ENCODE measurements at regions not wholly inside any gene's neighbourhood (a gene's known extent, or its start where the extent isn't known, plus 50 kb on each side); places are given as distances from the start of the nearest gene placed in this dataset.

DNA sequence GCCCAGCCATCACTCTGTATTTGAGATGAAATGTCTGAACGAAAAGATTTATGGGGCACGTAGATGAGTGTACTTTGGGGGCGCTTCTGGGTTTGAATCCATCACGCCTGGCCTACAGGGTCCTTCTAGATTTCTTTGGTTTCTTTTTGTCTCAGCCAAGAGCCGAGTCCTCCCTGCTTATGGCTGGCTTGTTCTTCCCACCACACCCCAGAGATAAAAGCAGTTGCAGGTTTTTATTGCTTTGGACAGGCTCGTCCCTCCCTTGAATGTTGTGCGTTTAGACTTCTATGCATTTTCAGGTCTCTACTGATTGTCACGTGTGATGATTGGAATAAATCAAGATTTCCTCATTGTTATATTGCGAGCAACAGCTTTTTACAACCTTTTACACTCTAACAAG is 104.8 kb upstream of the CHRNA7 start:
- no peak for DNase-seq

DNA sequence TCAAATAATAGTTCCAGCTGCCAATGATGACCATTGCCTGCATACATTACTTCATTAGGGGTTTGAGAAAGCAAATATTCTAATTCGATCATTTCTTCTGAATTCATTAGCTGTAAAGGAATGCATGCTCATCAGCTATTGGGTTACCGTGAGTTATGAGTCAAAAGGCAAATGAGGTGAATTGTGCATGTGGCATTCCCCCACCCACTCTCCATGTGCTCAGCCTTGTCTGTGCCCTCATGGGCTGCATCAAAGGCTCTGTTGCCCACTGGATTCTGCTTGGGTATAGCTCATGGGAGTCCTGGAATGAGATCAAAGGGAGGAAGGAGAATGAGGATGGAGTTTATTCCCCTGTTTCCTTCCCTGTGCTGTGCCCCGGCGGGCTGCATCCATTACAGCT is 99.3 kb upstream of the CHRNA7 start:
- no peak for DNase-seq

DNA sequence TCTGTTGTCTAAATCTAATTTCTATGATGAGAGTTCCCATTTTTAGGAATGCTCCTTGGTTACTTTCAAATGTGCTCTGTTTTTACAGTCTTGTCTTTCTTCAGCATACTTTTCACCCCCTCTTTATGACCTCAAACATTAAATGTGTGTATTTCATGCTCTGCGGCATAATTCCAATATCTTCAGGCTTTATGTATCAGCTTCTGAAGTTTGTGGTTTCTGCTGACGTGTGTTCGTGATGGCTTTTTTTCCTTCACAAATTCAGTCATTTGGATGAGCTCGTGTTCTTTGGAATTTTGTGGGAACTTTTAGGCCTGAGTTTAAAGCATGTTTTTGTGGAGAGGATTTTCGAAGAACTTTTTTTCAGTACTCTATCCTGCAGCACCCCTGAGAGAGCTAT is 97.7 kb upstream of the CHRNA7 start:
- DNase-seq, result no peak

DNA sequence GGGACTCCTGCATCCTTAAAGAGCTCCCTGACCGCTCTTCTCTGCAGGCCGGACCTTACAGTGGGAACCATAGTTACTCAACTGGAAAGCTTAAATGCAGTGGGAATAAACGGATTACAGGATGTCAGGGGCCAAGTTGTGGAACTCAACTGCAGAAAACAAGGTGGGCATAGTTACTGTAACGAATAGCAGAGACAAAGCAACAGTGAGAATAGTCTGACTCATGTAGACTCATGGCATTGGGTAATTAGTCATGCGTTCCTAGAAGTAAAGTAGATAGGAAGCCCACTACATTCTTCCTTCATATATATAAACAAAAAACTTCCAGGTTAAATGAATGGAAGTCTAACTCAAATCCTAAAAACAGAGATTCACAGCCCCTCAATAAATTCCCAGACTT is 95.5 kb upstream of the CHRNA7 start:
- DNase-seq, result no peak

DNA sequence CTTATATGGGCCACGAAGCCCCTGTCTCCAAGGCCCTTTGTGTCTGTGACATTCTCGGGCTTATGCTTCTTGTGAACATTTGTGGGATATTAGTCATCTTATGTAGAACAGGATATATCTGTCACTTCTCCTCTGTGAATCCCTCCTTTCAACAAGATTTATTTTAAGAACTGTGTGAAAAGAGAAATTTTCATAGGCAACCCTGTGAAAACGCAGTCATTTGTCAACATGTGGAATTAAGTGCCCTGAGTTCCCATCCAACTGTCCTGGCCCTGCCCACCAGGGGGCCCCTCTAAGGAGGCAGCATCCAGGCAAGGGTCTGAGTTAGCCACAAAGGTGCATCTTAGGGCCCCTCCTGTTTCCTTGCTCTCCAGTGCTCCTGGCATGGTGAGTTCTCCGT is 76.8 kb upstream of the CHRNA7 start:
- DNase-seq, result no peak

DNA sequence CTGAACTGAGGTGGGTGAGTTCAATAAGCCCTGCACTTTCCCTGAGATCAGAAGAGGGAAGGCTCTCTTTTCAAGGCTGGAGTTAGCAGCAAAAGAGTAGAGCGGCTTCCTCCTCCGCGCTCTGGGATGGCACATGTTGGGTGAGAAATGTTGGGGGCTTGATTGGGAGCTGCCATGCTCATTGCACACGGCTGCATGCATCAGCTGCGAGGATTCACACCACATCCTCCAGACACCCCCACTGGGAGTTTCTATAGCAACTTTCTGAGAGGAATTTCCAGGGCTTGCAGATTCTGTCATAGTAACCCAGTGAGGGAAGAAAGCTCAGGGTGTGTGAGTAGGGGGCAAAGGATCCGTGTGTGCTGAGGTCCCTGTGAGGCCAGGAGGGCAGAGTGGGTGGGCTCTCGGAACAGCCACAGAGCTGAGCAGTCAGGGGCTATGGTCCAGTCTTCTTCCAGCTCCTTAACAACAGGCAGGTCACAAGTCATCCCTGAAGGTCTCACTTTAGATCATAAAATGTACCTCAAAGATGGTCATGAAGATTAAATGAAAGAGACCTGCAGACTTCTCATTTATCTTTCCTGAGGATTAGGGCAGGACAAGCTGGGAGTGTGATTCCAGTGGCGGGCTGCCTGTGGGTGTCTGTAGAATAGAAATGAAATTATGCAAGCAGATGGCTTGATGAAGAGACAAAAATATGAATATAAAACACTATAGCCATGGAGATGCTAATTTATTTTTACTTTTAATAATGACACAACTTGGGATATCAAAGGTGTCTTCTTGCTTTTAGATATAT is 75.7 kb upstream of the CHRNA7 start:
- DNase-seq, result no peak

DNA sequence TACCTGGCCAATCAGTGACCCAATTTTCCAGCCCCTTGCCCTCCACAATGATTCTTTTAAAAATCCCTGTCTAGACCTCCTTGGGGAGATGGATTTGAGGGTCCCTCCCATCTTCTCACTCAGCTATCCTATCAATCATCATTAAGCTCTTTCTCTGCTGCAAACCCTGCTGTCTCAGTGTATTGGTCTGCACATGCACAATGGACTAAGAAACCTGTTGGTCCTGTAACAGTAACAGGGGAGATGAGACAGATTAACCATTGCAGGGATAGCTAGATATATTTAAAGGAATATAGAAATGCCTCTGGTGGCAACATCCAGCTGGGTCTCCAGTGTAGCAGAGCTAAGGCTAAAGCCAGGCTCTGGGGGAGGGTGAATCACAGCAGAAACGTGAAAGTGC is 74.6 kb upstream of the CHRNA7 start:
- no peak for DNase-seq

DNA sequence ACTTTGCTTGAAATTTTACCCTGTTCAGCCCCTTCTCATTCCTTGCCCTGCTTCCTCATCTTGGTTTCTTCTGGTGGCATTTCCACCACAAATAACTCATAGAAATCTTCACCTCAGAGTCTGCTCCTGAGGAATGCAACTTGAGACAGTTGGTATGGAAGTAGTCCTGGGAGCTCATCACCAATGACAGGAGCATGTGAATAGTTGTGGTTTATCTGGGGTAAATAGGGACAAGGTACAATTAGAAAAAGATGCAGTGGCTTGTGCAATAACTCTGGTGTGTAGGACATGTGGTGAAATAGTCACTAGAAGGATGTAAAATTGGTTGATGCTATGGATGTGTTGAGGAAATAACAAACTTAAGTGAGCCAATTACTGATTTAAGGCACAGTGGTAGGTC is 72.7 kb upstream of the CHRNA7 start:
- DNase-seq, result no peak

DNA sequence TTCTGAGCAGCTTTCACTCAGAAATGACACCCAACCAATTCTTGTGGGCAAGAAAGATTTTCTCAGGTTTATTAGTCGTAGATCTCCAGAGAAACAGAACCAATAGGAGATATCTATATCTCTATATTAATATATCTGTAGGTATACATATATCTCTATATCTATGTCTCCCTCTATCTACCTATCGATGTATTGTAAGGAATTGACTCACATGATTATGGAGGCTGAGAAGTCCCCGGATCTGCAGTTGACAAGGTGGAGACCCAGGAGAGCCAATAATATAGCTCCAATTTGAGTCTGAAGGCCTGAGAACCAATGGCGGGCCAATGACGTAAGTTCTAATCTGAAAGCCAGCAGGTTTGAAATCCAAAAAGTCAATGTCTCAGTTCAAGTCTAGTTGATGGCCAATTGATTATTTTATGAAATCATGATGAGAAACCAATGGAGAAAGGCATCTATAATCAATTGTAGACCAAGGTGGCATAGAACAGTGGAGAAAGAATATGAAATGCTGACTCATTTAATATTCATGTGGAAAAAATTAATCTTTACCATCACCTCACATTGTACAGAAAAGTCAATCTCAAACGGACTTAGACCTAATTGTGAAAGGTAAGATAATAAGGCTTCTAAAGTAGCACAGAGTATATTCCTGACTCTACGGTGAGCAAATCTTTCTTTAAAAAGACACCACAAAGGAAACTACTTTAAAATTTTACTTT is 65.6 kb upstream of the CHRNA7 start:
- DNase-seq, result no peak

DNA sequence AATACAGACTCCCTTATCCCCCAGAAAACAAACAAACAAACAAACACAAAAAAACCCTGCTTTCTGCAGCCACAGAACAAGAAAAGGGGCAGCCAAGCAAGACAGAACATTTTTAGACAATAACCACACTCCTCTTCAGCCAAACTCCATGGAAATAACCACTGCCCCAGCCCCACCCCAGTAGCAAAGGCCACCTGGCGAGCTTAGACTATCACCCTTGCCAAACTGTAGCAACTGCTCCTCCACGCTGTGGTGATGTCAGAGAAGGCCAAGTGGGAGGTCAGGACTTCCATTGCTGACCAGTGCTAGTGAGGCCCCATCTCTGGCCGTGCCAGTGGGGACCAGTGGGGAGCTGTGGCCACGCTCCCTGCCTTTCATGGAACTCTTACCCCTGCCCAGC is 60.3 kb upstream of the CHRNA7 start:
- no peak for DNase-seq

DNA sequence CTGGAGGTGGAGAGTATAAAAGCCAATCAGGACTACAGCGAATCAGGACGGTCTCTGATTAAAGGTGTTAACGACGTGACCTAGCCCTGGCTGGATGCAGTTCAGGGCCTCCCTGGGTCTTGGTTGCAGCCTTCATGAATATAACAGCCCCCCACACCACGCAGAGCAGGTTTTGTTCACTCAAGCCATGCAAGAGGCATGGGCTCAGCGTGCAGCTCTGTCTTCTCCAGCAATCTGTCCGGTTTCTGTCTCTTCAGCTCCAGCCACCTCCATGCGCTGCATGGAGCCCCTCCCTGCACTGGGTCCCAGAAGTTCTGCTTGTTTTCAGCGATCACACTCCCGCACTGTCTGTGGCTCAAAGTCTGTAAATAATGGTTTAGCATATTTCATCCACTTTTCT is 57.1 kb upstream of the CHRNA7 start:
- no peak for DNase-seq

DNA sequence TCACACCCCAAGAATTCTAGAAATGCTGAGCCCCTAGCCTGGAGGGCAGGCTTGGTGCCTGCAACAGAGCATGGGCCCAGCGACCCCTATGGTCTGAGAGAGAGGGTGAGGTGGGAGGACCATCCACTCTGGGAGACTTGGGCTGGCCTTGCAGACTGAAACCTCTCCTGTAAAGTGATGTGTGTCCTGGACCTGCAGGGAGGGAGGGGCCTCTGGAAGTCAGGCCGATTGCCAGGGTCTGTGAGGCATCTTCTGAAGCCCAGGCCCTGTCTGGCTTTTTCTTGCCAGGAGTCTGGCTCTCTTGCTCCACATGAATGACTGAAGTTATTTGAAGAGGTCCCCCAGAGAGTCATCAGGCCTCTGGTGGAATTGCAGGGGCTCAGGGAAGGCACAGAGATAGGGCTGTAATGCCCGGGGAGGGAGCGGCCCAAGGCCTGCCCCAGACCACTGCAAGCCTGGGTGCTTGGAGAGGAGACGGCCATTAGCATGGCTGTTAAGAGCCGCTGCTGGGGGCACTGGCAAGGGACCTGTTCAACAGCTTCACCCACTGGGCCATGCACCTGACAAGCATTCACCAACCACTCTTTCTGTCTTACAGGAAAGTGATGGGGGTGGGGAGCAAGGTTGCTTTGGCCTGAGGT is 56.0 kb upstream of the CHRNA7 start:
- DNase-seq, result no peak

DNA sequence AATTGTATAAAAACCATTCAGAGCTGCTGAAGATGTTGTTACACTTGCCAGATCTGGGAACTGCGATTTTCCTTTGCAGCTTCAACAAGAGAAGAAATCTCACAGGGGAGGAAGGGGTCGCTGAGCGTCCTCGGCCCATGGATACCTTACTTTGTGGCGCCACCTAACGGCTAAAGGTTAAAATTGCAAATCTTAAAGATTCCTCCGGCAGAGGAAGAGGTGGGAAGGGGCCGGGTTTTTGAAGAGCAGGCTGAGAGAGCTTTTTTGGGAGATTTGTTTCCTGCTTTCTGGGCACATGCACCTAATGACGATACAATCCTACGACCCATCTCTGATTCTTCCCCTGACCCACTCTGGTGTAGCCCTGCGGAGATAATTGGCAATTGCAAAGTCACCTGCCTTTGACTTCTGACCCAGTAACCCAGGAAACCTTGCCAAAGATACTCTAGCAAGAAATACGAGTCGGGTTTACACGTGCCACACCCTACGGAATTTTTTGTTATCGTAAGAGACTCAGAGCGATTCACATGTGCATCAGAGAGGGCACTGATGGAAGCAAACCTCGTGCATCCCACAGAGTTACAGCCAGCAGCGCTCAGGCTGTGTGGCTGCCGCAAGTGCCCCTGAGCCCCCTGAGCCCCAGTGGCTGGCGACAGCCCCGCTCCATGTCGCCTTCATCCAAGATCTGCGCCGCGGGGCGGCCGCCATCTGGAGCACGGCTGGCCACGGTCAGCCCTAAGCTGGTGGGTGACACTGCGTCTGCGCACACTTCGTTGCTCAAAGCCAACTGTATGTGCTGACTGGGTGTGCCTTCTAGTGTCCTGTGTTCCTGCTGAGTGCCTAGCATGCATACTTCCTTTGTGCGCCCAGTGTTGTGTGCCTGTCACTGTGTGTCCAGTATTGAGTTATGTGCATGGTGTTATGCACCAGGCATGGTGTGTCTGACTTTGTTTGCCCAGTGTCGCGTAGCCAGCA is 55.2 kb upstream of the CHRNA7 start:
- no peak for DNase-seq

DNA sequence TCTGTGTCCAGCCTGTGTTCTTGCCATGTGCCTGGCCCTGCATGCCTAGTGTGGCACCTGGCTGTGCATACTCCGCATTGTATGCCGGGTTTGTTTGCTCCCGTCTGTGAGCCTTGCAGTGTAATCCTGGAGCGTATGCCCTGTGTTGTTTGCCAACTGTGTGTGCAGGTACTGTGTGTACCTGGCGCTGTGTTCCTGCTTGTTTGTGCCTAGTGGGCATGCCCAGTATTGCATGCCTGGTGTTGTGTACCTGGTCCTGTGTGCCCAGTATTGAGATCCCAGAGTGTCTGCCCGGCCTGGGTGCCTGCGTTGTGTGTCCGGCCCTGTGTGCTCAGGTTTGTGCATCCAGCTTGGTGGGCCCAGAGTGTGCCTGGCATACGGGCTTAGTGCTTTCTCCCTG is 54.5 kb upstream of the CHRNA7 start:
- no peak for DNase-seq

DNA sequence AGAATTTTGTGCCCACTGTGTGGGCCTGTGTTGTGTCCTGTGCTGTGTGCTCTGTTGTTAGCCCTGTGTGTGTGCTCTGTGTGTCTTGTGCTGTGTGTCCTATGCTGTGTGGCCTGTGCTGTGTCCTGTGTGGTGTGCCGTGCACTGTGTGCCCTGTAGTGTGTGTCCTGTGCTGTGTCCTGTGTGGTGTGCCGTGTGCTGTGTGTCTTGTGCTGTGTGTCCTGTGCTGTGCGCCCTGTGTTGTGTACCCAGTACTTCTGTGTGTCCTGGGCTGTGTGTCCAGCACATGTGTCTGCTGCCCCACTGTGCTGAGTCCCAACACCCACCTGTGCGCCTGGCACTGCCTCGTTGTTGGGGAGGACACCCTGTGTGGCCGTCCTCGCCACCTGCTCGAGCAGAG is 53.2 kb upstream of the CHRNA7 start:
- DNase-seq, result no peak

DNA sequence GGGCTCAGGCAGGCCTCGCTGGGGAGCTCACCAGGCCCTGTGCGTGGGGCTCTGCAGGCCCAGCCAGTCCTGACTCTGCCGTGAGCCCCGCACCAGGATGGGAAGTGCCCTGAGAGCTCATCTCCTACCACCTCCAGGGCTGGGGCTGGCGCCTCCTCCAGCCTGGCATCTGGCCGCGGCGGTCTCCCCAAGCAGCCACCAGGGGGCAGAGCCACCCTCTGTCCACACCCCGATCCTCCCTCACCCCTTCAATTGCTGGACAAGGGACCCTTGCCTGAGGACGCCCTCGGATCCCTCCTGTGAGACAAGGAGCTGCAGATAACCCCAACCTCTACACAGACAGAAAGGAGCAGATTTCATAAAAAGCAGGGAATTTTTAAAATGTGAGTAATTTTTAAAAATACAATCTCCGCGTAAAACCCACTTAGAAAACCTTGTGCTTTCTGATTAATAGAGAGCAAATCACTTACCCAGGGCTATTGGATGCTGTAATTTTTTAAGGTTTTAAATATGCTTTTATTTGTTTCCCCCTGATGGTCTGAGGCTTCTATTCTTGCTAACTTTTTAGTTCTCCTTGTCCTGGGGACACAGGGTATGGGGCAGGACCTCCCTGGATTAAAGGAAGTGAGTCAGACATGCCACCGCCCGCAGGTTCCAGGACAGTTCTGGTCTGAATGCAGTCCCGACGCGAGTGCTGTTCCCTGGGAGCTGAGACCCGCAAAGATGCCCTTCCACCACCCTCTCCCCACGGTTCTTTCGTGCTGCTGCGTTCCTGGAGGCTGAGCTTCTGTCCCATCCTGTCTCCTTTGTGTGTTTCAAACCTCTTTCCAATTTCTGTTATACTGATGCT is 52.3 kb upstream of the CHRNA7 start:
- DNase-seq, result peak; percentile 47

All from kidney glomerular epithelial cell (primary cell).